ENCODE measurements at regions not wholly inside any gene's neighbourhood (a gene's known extent, or its start where the extent isn't known, plus 50 kb on each side); places are given as distances from the start of the nearest gene placed in this dataset.

GRCh38 chr16:17846030-17846429 lies 375.3 kb upstream of the XYLT1 start (continued):
- TF ChIP-seq E2F6 (IDR thresholded peaks at IDR 0.05; ENCODE audit: borderline replicate concordance, low read depth) (no peak), CBX8 (IDR thresholded peaks at IDR 0.05) (no peak), CTCF (IDR thresholded peaks at IDR 0.05) (no peak), KDM5A (IDR thresholded peaks at IDR 0.05) (no peak), TFCP2L1 (CRISPR knock-in tag; IDR thresholded peaks at IDR 0.05) (no peak)

- Histone ChIP-seq H3K27ac (no peak overlapping the region), H3K9me3 (no peaks in the 10 kb centered on the region), H3K4me2 (no peak overlapping the region), H3K4me1 (no peaks in the 10 kb centered on the region), H3K4me3 (no peak overlapping the region)
- DNase-seq (ENCODE audit: low read depth in 1 of 2, low spot score in 1 of 2) (no peak), FAIRE-seq (no peak), ATAC-seq (no peak)
- WGBS (ENCODE audit: missing lambda C conversion rate), result 19% methylated on average over 10 of the region's 10 CpGs
- CTCF ChIA-PET, result no interaction called here
- no peak for TF ChIP-seq BCL3 (IDR thresholded peaks at IDR 0.05)
- no peak for TF ChIP-seq FOSL2 (IDR thresholded peaks at IDR 0.05)
- no peak for TF ChIP-seq FOSL2 (CRISPR knock-in tag; IDR thresholded peaks at IDR 0.05)
- TF ChIP-seq ZFP36 (IDR thresholded peaks at IDR 0.05; ENCODE audit: borderline replicate concordance, partially characterized antibody), result no peak
- TF ChIP-seq MYC (IDR thresholded peaks at IDR 0.05; ENCODE audit: borderline replicate concordance, low read length), result no peak
- no peak for TF ChIP-seq RARB (CRISPR knock-in tag; IDR thresholded peaks at IDR 0.05)
- no peak for TF ChIP-seq HDAC2 (IDR thresholded peaks at IDR 0.05)
- no peak for TF ChIP-seq POLR2A (IDR thresholded peaks at IDR 0.05; ENCODE audit: low read length)
- TF ChIP-seq PBX3 (IDR thresholded peaks at IDR 0.05), result no peak
- TF ChIP-seq TP53 (CRISPR knock-in tag; IDR thresholded peaks at IDR 0.05), result no peak
- TF ChIP-seq CHD2 (IDR thresholded peaks at IDR 0.05; ENCODE audit: low read length, partially characterized antibody), result no peak
- no peak for TF ChIP-seq EP300 (IDR thresholded peaks at IDR 0.05)
- POLR2A ChIA-PET, result no interaction called here
These were observed 374.3 kb upstream of the XYLT1 start for GRCh38 chr16:17845031-17845430.

GRCh38 chr16:17843905-17844304 lies 373.1 kb upstream of the XYLT1 start:
- Histone ChIP-seq H3K4me3 (no peak overlapping the region), H3K4me2 (no peak overlapping the region), H3K9me3 (no peaks in the 10 kb centered on the region), H3K27ac (no peak overlapping the region), H3K4me1 (no peaks in the 10 kb centered on the region)
- 6% methylated on average over 6 of the region's 6 CpGs for WGBS (ENCODE audit: missing lambda C conversion rate)
- ChIA-PET POLR2A (no interaction called here), CTCF (no interaction called here)
- DNase-seq (ENCODE audit: low read depth in 1 of 2, low spot score in 1 of 2) (no peak), FAIRE-seq (no peak), ATAC-seq (no peak)
- TF ChIP-seq NPAS2 (CRISPR knock-in tag; IDR thresholded peaks at IDR 0.05; ENCODE audit: borderline replicate concordance) (no peak), REST (IDR thresholded peaks at IDR 0.05) (no peak), ELK1 (IDR thresholded peaks at IDR 0.05; ENCODE audit: low read depth, low read length) (no peak), NFE2L2 (conservative IDR thresholded peaks at IDR 0.05; ENCODE audit: low read length) (no peak), GATA3 (IDR thresholded peaks at IDR 0.05; ENCODE audit: borderline replicate concordance) (no peak), JUN (IDR thresholded peaks at IDR 0.05) (no peak), HMGXB4 (CRISPR knock-in tag; IDR thresholded peaks at IDR 0.05; ENCODE audit: borderline replicate concordance) (no peak), NR3C1 (IDR thresholded peaks at IDR 0.05) (no peak), TP53 (CRISPR knock-in tag; IDR thresholded peaks at IDR 0.05) (no peak), TFCP2L1 (CRISPR knock-in tag; IDR thresholded peaks at IDR 0.05) (no peak), POLR2AphosphoS2 (conservative IDR thresholded peaks at IDR 0.05; ENCODE audit: low read length) (no peak), ZC3H11A (IDR thresholded peaks at IDR 0.05) (no peak), HEYL (CRISPR knock-in tag; IDR thresholded peaks at IDR 0.05) (no peak)
